Fibroblast of villous mesenchyme (primary cell): ENCODE measurements at regions not wholly inside any gene's neighbourhood (a gene's known extent, or its start where the extent isn't known, plus 50 kb on each side); places are given as distances from the start of the nearest gene placed in this dataset.

ENCODE experiments used
- DNase-seq: peaks from one replicate; pipeline ENCODE4 v3.0.0-alpha.2; 2010; ENCODE audit warnings: low read depth
- H3K4me3 ChIP-seq: 2 replicates; pipeline ENCODE4 v1.5.1; 2011; ENCODE audit warnings: low read depth, mild to moderate bottlenecking, low read length
- CTCF ChIP-seq: IDR thresholded peaks from 2 replicates; pipeline ENCODE4 v1.5.1; 2012; ENCODE audit warnings: low read depth, mild to moderate bottlenecking, low read length; ENCODE audit not compliant: insufficient read depth

DNA sequence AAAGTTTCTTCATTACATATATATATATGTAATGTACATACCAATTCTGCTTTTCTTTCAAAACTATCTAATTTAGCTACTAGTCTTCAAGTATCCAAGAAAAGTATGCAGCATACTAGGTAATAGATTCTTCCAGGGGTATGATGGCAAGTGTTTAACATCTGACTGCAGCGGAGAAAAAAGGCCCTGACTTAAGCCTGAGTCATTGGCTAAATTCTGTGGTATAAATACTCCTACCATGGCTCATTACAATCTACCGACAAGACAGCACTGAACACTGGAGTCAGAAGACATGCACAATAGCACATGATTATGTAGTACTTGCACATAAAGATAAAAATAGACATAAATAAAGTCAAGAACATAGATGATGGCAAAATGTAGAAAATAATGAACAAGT, 439.9 kb downstream of the BRINP1 start:
- no peak overlapping the region for H3K4me3 ChIP-seq
- peak; percentile 7 for DNase-seq
- no peak for TF ChIP-seq CTCF

GRCh38 chr9:118931941-118932340, 437.3 kb downstream of the BRINP1 start:
- TF ChIP-seq CTCF, result no peak
- H3K4me3 ChIP-seq, result no peak overlapping the region
- DNase-seq, result no peak

GRCh38 chr9:118938581-118938980, 430.7 kb downstream of the BRINP1 start:
- H3K4me3 ChIP-seq, result no peak overlapping the region
- no peak for DNase-seq
- TF ChIP-seq CTCF, result no peak

- TF ChIP-seq CTCF, result no peak
- no peak for DNase-seq
- no peak overlapping the region for H3K4me3 ChIP-seq
These were observed 428.8 kb downstream of the BRINP1 start for GRCh38 chr9:118940473-118940872.

GRCh38 chr9:118946669-118947068, 422.6 kb downstream of the BRINP1 start:
- TF ChIP-seq CTCF, result no peak
- no peak overlapping the region for H3K4me3 ChIP-seq
- no peak for DNase-seq

DNA sequence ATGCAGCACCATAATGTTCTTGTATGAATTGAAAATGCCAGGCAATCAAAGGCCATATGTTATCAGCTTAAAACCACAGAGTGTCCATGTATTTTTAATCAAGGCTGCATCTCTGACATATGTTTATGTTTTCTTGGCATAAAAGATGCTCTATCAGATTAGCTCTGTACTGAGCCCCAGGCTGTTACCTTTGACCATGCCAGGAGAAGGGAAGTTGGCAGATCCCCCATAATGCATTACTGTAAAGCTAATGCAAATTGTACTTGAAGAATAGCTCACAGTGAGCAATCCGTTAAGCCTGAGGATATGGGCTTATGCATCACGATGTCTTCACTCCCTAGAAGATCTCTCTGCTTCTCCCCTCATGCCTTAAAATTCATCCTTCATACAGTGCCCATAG, 414.4 kb downstream of the BRINP1 start:
- H3K4me3 ChIP-seq, result no peak overlapping the region
- no peak for DNase-seq
- no peak for TF ChIP-seq CTCF

DNA sequence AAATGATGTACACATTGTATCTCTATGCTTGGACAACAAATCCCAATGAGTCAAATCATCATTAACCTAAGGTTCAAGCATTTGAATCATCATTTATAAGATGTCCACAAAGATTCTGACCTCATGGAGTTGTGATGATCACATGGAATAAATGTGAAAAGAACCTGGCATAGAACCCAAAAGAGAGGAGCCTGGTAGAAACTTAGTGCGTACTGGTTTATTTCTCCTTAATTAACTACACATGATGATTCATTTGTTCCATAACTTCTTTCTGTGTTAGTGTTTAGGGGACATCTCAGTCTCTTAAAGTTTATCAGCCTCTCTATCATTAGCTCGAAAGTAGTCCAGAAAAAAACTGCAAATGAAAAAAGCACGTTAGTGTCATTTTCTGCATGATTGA, 411.6 kb downstream of the BRINP1 start:
- no peak overlapping the region for H3K4me3 ChIP-seq
- no peak for TF ChIP-seq CTCF
- peak; percentile 18 for DNase-seq
